CD14-positive monocyte (primary cell): ENCODE measurements at regions not wholly inside any gene's neighbourhood (a gene's known extent, or its start where the extent isn't known, plus 50 kb on each side); places are given as distances from the start of the nearest gene placed in this dataset.

ENCODE experiments used
- DNase-seq, 3 donors: peaks; one replicate each; pipeline ENCODE4 v3.0.0-alpha.2; 2011 to 2022
- H2AFZ ChIP-seq: 2 replicates; pipeline ENCODE4 v1.6.0; 2012; ENCODE audit warnings: mild to moderate bottlenecking, low read depth, low read length, inconsistent platforms; ENCODE audit not compliant: insufficient read depth, poor library complexity, severe bottlenecking
- H3K27ac ChIP-seq, 2 donors: 1 replicate in 1 of 2; 2 replicates in 1 of 2; pipeline ENCODE4 v1.5.1; 2012 to 2013; ENCODE audit warnings: low read length in 2 of 2, control low read depth in 1 of 2, inconsistent platforms in 1 of 2, low read depth in 1 of 2, mild to moderate bottlenecking in 1 of 2
- H3K27me3 ChIP-seq, 2 donors: one replicate each; pipeline versions ENCODE4 v1.6.0 to v1.6.1; 2011 to 2013; ENCODE audit warnings: low read length in 2 of 2; ENCODE audit not compliant: control insufficient read depth in 2 of 2, insufficient read depth in 2 of 2
- H3K36me3 ChIP-seq, 2 donors: replicated peaks in 1 of 2; 1 replicate in 1 of 2; 2 replicates in 1 of 2; pipeline versions ENCODE4 v1.5.1 to v1.6.1; 2012 to 2013; ENCODE audit warnings: low read length in 2 of 2, control low read depth in 1 of 2, inconsistent platforms in 1 of 2, mild to moderate bottlenecking in 1 of 2; ENCODE audit not compliant: insufficient read depth in 2 of 2, control insufficient read depth in 1 of 2
- H3K4me1 ChIP-seq, 2 donors: 1 replicate in 1 of 2; 2 replicates in 1 of 2; pipeline versions ENCODE4 v1.5.1 to v1.6.1; 2012 to 2013; ENCODE audit warnings: low read length in 2 of 2, control low read depth in 1 of 2, inconsistent platforms in 1 of 2, mild to moderate bottlenecking in 1 of 2, moderate library complexity in 1 of 2; ENCODE audit not compliant: insufficient read depth in 2 of 2, control insufficient read depth in 1 of 2
- H3K4me2 ChIP-seq: replicated peaks from 2 replicates; pipeline ENCODE3; 2012; ENCODE audit warnings: low read length, moderate library complexity, mild to moderate bottlenecking; ENCODE audit not compliant: poor library complexity, severe bottlenecking; ENCODE audit errors: extremely low read depth
- H3K4me3 ChIP-seq, 3 experiments: fragments of 200-600 bp in 1 of 3; sonication (generic) in 1 of 3; replicated peaks in 1 of 3; 1 replicate in 2 of 3; 2 replicates in 1 of 3; pipeline ENCODE4 v1.5.1; 2011 to 2013; ENCODE audit warnings: low read length in 3 of 3, mild to moderate bottlenecking in 3 of 3, control low read depth in 2 of 3, low read depth in 2 of 3, inconsistent platforms in 1 of 3, moderate library complexity in 1 of 3
- H3K79me2 ChIP-seq: 2 replicates; pipeline ENCODE4 v1.6.0; 2012; ENCODE audit warnings: mild to moderate bottlenecking, control low read depth, inconsistent platforms, low read length, moderate library complexity; ENCODE audit not compliant: insufficient read depth
- H3K9ac ChIP-seq: 2 replicates; pipeline ENCODE4 v1.6.0; 2017; ENCODE audit warnings: low read length, mild to moderate bottlenecking; ENCODE audit not compliant: insufficient read depth, poor library complexity, severe bottlenecking
- H3K9me3 ChIP-seq, 2 donors: replicated peaks in 1 of 2; 1 replicate in 1 of 2; 2 replicates in 1 of 2; pipeline versions ENCODE4 v1.5.1 to v1.6.1; 2012 to 2013; ENCODE audit warnings: low read length in 2 of 2, control low read depth in 1 of 2; ENCODE audit not compliant: control insufficient read depth in 1 of 2, insufficient read depth in 1 of 2
- H4K20me1 ChIP-seq: 2 replicates; pipeline ENCODE4 v1.6.0; 2012; ENCODE audit warnings: mild to moderate bottlenecking, low read length, control low read depth, moderate library complexity; ENCODE audit not compliant: insufficient read depth
- H3K27ac Mint-ChIP-seq, 7 donors: one replicate each; pipeline ENCODE4 v1.8.0; 2020; ENCODE audit warnings: mild to moderate bottlenecking in 7 of 7, mixed read lengths in 7 of 7, moderate library complexity in 6 of 7, inconsistent platforms in 2 of 7
- H3K27me3 Mint-ChIP-seq, 3 donors: one replicate each; pipeline ENCODE4 v1.8.0; 2021 to 2022; ENCODE audit warnings: low read depth in 3 of 3, mild to moderate bottlenecking in 3 of 3, mixed read lengths in 3 of 3, moderate library complexity in 3 of 3, inconsistent platforms in 1 of 3
- H3K36me3 Mint-ChIP-seq, 2 donors: one replicate each; pipeline ENCODE4 v1.8.0; 2020; ENCODE audit warnings: mixed read lengths in 2 of 2, inconsistent platforms in 1 of 2, mild to moderate bottlenecking in 1 of 2
- H3K4me1 Mint-ChIP-seq: one replicate; pipeline ENCODE4 v1.8.0; 2020; ENCODE audit warnings: mild to moderate bottlenecking, mixed read lengths
- H3K4me3 Mint-ChIP-seq, 2 donors: one replicate each; pipeline ENCODE4 v1.8.0; 2020; ENCODE audit warnings: mild to moderate bottlenecking in 2 of 2, mixed read lengths in 2 of 2, moderate library complexity in 1 of 2
- H3K9me3 Mint-ChIP-seq, 7 donors: one replicate each; pipeline ENCODE4 v1.8.0; 2020 to 2022; ENCODE audit warnings: mixed read lengths in 7 of 7, mild to moderate bottlenecking in 6 of 7, moderate library complexity in 6 of 7, inconsistent platforms in 2 of 7
- WGBS: methylation state at CpG from one replicate; pipeline ENCODE4 v1.1.5; 2013; ENCODE audit warnings: missing lambda C conversion rate; ENCODE audit not compliant: insufficient coverage; 5-methylcytosine and 5-hydroxymethylcytosine counted together
- intact Hi-C, 2 donors: fragments of 100-400 bp; cut with micrococcal nuclease; formaldehyde crosslinking; loops; one replicate each; pipeline versions ENCODE4 v1.15.0 to v1.15.1; 2023
- TF ChIP-seq, protein P1 (sequence below): fragments of 200-600 bp; IDR thresholded peaks from one replicate; pipeline ENCODE4 v1.8.0; 2022; ENCODE audit warnings: antibody characterized with exemption, mild to moderate bottlenecking

DNA sequence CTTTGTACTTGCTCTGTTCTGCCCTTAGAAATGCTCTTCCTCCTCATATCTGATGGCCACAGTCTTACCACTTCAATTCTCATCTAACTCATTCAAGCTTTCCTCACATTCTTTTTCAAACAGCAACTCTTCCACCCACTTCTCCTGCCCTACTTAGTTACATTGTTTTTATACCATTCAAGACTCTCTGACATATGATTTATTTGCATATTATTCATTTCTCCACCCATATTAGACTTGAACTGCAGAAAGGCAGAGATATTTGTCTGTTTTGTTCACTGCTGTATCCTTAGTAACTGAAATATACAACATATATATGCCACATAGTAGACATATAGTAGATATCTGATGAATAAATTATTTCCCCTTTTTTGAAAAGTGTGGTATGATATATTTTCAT, 95.5 kb upstream of the DCN start:
- no peak overlapping the region for H3K27ac Mint-ChIP-seq
- Histone ChIP-seq H3K27ac (no peak overlapping the region), H3K36me3 (no peaks in the 10 kb centered on the region), H2AFZ (no peak overlapping the region), H3K79me2 (no peaks in the 10 kb centered on the region), H3K4me2 (no peak overlapping the region), H4K20me1 (no peaks in the 10 kb centered on the region), H3K27me3 (no peaks in the 10 kb centered on the region), H3K4me3 (no peak overlapping the region), H3K4me1 (no peaks in the 10 kb centered on the region), H3K9ac (no peak overlapping the region), H3K9me3 (no peaks in the 10 kb centered on the region)
- TF ChIP-seq, protein P1, sequence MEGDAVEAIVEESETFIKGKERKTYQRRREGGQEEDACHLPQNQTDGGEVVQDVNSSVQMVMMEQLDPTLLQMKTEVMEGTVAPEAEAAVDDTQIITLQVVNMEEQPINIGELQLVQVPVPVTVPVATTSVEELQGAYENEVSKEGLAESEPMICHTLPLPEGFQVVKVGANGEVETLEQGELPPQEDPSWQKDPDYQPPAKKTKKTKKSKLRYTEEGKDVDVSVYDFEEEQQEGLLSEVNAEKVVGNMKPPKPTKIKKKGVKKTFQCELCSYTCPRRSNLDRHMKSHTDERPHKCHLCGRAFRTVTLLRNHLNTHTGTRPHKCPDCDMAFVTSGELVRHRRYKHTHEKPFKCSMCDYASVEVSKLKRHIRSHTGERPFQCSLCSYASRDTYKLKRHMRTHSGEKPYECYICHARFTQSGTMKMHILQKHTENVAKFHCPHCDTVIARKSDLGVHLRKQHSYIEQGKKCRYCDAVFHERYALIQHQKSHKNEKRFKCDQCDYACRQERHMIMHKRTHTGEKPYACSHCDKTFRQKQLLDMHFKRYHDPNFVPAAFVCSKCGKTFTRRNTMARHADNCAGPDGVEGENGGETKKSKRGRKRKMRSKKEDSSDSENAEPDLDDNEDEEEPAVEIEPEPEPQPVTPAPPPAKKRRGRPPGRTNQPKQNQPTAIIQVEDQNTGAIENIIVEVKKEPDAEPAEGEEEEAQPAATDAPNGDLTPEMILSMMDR: no peak
- H3K4me3 Mint-ChIP-seq: no peak overlapping the region
- no peaks in the 10 kb centered on the region for H3K36me3 Mint-ChIP-seq
- no peak for DNase-seq
- intact Hi-C loops: no loop called here
- peaks cover 0 to 4% (median 0%) of the 10 kb centered on the region in 7 donors for H3K9me3 Mint-ChIP-seq
- H3K27me3 Mint-ChIP-seq: peaks cover 0 to 4% (median 2%) of the 10 kb centered on the region in 3 donors
- no peaks in the 10 kb centered on the region for H3K4me1 Mint-ChIP-seq

DNA sequence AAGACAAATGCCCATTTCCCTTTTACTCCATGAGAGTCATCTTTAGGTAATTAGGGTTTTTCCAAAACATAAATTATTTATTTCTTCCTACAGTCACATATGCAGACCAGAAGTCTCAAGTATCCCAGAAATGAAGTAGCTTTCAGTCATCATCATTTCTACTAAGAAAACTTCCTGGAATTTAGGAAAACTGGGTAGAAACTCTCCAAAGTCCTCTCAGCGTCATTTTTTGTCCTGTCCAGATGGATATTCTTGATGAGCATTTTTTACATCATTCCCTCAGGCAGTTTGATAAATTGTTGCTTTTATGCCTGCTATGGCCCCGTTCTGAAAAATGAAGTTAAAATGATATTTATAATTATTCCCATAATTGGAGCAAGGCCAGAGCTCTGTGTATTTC, 93.9 kb upstream of the DCN start:
- intact Hi-C loops: no loop called here
- no peaks in the 10 kb centered on the region for H3K4me1 ChIP-seq
- H3K9me3 ChIP-seq: no peaks in the 10 kb centered on the region
- no peaks in the 10 kb centered on the region for H3K4me1 Mint-ChIP-seq
- WGBS: 100% methylated on average over 1 of the region's 2 CpGs
- H3K4me2 ChIP-seq: no peak overlapping the region
- peaks cover 0 to 2% (median 0%) of the 10 kb centered on the region in 7 donors for H3K9me3 Mint-ChIP-seq
- H3K27ac ChIP-seq: no peak overlapping the region
- no peak overlapping the region for H3K4me3 ChIP-seq
- H3K79me2 ChIP-seq: no peaks in the 10 kb centered on the region
- no peaks in the 10 kb centered on the region for H3K27me3 ChIP-seq
- H3K27ac Mint-ChIP-seq: no peak overlapping the region
- H3K27me3 Mint-ChIP-seq: peaks cover 0 to 6% (median 2%) of the 10 kb centered on the region in 3 donors
- no peak for DNase-seq
- H4K20me1 ChIP-seq: no peaks in the 10 kb centered on the region
- H3K36me3 ChIP-seq: no peaks in the 10 kb centered on the region
- no peak overlapping the region for H2AFZ ChIP-seq
- no peak overlapping the region for H3K9ac ChIP-seq
- no peaks in the 10 kb centered on the region for H3K36me3 Mint-ChIP-seq
- TF ChIP-seq, protein P1: no peak
- H3K4me3 Mint-ChIP-seq: no peak overlapping the region
